Smooth muscle cell (in vitro differentiated cells): ENCODE measurements at regions not wholly inside any gene's neighbourhood (a gene's known extent, or its start where the extent isn't known, plus 50 kb on each side); places are given as distances from the start of the nearest gene placed in this dataset.
"Not testable (repeated sequence)": the region's sequence is repeated elsewhere in the genome, so short reads cannot be mapped to it uniquely, and the experiment has no call there.

Experiments used
- DNase-seq: peaks from one replicate; lab custom pipeline; 2025; ENCODE audit not compliant: unreplicated experiment; lab: John Stamatoyannopoulos, UW
- H2AFZ ChIP-seq: fragments of 200-600 bp; sonication (generic); 2 replicates; pipeline ENCODE4 v1.6.0; 2016; ENCODE audit warnings: antibody characterized with exemption, low read depth, mild to moderate bottlenecking
- H3F3A ChIP-seq: fragments of 200-600 bp; sonication (generic); 2 replicates; pipeline ENCODE4 v1.6.0; 2017; ENCODE audit warnings: antibody characterized with exemption, low read depth
- H3K27ac ChIP-seq: fragments of 200-600 bp; sonication (generic); 2 replicates; pipeline ENCODE4 v1.5.1; 2016; ENCODE audit warnings: low read depth, mild to moderate bottlenecking
- H3K27me3 ChIP-seq: fragments of 200-600 bp; sonication (generic); 2 replicates; pipeline ENCODE4 v1.6.1; 2016; ENCODE audit warnings: low read depth, mild to moderate bottlenecking
- H3K36me3 ChIP-seq: fragments of 200-600 bp; sonication (generic); 2 replicates; pipeline ENCODE4 v1.5.1; 2016; ENCODE audit warnings: low read depth
- H3K4me1 ChIP-seq: fragments of 200-600 bp; sonication (generic); 2 replicates; pipeline ENCODE4 v1.5.1; 2016; ENCODE audit warnings: low read depth
- H3K4me2 ChIP-seq: fragments of 200-600 bp; sonication (generic); 2 replicates; pipeline ENCODE4 v1.6.0; 2016; ENCODE audit warnings: mild to moderate bottlenecking
- H3K4me3 ChIP-seq: fragments of 200-600 bp; sonication (generic); 2 replicates; pipeline ENCODE4 v1.5.1; 2016; ENCODE audit warnings: mild to moderate bottlenecking
- H3K79me2 ChIP-seq: fragments of 200-600 bp; sonication (generic); 2 replicates; pipeline ENCODE4 v1.6.0; 2016; ENCODE audit warnings: low read depth, mild to moderate bottlenecking
- H3K9ac ChIP-seq: fragments of 200-600 bp; sonication (generic); 2 replicates; pipeline ENCODE4 v1.6.0; 2016; ENCODE audit warnings: low read depth
- H3K9me3 ChIP-seq: fragments of 200-600 bp; sonication (generic); replicated peaks from 2 replicates; pipeline ENCODE4 v1.5.1; 2016; ENCODE audit warnings: low read depth
- H4K20me1 ChIP-seq: fragments of 200-600 bp; sonication (generic); 2 replicates; pipeline ENCODE4 v1.6.0; 2016; ENCODE audit warnings: low read depth
- CTCF ChIP-seq: fragments of 200-600 bp; sonication (generic); IDR thresholded peaks from 2 replicates; pipeline ENCODE4 v1.5.1; 2017; ENCODE audit warnings: borderline replicate concordance, mild to moderate bottlenecking, antibody characterized with exemption; ENCODE audit not compliant: insufficient read depth, poor library complexity, severe bottlenecking
- WGBS: methylation state at CpG from one replicate; pipeline ENCODE4 v1.1.7; 2016; ENCODE audit warnings: low lambda C conversion rate; 5-methylcytosine and 5-hydroxymethylcytosine counted together

GRCh38 chr5:120817044-120817985 lies 353.2 kb downstream of the PRR16 start:
- DNase-seq: no peak
- no peaks in the 10 kb centered on the region for H3K36me3 ChIP-seq
- H4K20me1 ChIP-seq: no peaks in the 10 kb centered on the region
- no peaks in the 10 kb centered on the region for H3K79me2 ChIP-seq
- H2AFZ ChIP-seq: no peak overlapping the region
- no peak overlapping the region for H3K27ac ChIP-seq
- no peak overlapping the region for H3K4me3 ChIP-seq
- no peaks in the 10 kb centered on the region for H3K4me1 ChIP-seq
- H3K9ac ChIP-seq: no peak overlapping the region
- H3K27me3 ChIP-seq: no peaks in the 10 kb centered on the region
- 94% methylated on average over 12 of the region's 12 CpGs for WGBS
- no peaks in the 10 kb centered on the region for H3F3A ChIP-seq
- TF ChIP-seq CTCF: peak; percentile 49
- no peak overlapping the region for H3K4me2 ChIP-seq
- no peaks in the 10 kb centered on the region for H3K9me3 ChIP-seq

- 94% methylated on average over 6 of the region's 6 CpGs for WGBS
- Histone ChIP-seq H3K27me3 (no peaks in the 10 kb centered on the region), H3K9ac (no peak overlapping the region), H3F3A (no peaks in the 10 kb centered on the region), H3K4me2 (no peak overlapping the region), H3K79me2 (no peaks in the 10 kb centered on the region), H4K20me1 (no peaks in the 10 kb centered on the region), H3K9me3 (no peaks in the 10 kb centered on the region), H2AFZ (no peak overlapping the region), H3K36me3 (no peaks in the 10 kb centered on the region), H3K27ac (no peak overlapping the region), H3K4me3 (no peak overlapping the region), H3K4me1 (no peaks in the 10 kb centered on the region)
- TF ChIP-seq CTCF: no peak
- DNase-seq: no peak
Observed at GRCh38 chr5:120818128-120818527, 354.0 kb downstream of the PRR16 start.

GRCh38 chr5:120823328-120823727 lies 359.2 kb downstream of the PRR16 start:
- no peaks in the 10 kb centered on the region for H3F3A ChIP-seq
- H2AFZ ChIP-seq: no peak overlapping the region
- H3K36me3 ChIP-seq: no peaks in the 10 kb centered on the region
- H4K20me1 ChIP-seq: no peaks in the 10 kb centered on the region
- DNase-seq: no peak
- no peaks in the 10 kb centered on the region for H3K4me1 ChIP-seq
- H3K4me2 ChIP-seq: no peak overlapping the region
- 97% methylated on average over 1 of the region's 1 CpG for WGBS
- H3K79me2 ChIP-seq: no peaks in the 10 kb centered on the region
- H3K9me3 ChIP-seq: no peaks in the 10 kb centered on the region
- H3K27me3 ChIP-seq: no peaks in the 10 kb centered on the region
- no peak for TF ChIP-seq CTCF
- H3K9ac ChIP-seq: no peak overlapping the region
- H3K4me3 ChIP-seq: no peak overlapping the region
- H3K27ac ChIP-seq: no peak overlapping the region

- not testable (repeated sequence) for H3K79me2 ChIP-seq, H4K20me1 ChIP-seq, H3K4me2 ChIP-seq, H3K4me1 ChIP-seq, H3K36me3 ChIP-seq, DNase-seq, H3F3A ChIP-seq, H2AFZ ChIP-seq, H3K4me3 ChIP-seq, H3K9me3 ChIP-seq, H3K27ac ChIP-seq, H3K9ac ChIP-seq, H3K27me3 ChIP-seq
- 82% methylated on average over 12 of the region's 13 CpGs for WGBS
Observed at GRCh38 chr5:120831646-120832045, 367.5 kb downstream of the PRR16 start.
